HG03432 (cell line): ENCODE measurements at regions not wholly inside any gene's neighbourhood (a gene's known extent, or its start where the extent isn't known, plus 50 kb on each side); places are given as distances from the start of the nearest gene placed in this dataset.

Experiments used
- ATAC-seq: cut with Tn5 transposase; IDR thresholded peaks from one replicate; pipeline ENCODE4 v1.9.1; 2021; ENCODE audit warnings: mild to moderate bottlenecking, moderate library complexity; ENCODE audit not compliant: unreplicated experiment

DNA sequence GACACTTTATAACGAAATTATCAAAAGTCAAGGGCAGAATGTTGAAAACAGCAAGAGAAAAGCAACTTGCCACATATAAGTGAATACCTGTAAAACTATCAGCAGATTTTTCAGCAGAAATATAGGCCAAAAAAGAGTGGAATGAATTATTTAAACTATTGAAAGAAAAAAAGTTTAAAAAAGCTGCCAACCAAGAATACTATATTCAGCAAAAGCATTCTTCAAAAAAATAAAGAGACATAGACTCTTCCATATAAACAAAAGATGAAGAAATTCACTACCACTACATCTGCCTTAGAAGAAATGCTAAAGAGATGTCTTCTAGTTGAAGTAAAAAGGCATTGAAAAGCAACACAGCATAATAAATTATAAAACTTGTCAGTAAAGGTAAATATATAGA is 80.6 kb upstream of the CPNE8 start:
- ATAC-seq = no peak

GRCh38 chr12:38984388-38984787 is 79.0 kb upstream of the CPNE8 start:
- no peak for ATAC-seq

DNA sequence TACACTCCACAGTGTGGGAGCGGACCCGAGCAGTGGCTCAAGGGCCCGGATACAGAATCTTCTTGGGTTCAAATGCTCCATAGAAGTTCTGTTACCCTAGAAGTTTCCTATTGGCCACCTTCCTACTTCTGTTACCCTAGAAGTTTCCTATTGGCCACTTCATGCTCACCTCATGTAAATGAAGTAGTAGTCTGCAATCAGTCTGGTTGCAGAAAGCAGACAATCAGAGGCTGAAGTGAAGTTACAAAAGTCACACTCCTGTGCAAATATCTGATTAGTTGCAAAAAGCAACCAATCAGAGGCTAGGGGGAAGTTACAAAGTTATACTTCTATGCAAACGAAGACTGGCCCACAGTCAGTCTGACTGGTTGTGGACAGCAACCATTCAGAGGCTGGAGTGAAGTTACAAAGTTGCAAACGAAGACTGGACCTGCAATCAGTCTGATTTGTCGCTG is 77.8 kb upstream of the CPNE8 start:
- no peak for ATAC-seq

DNA sequence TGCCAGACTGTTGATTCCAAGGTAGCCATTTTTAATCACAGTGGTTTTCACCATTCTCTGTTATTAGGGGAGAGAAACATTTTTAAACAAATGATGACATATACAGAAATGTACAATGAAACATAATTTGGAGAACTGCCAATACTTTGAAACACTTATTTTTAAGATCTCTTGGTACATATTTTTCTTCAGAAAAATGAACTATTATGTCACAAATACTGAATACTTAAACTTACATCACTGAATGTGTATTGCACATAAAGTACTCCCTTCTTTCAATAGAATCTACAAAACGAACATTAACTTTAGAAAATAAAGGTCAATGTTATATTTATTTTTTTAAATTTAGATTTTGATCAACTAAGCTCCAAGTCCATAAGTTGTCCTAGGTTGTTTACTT is 71.7 kb upstream of the CPNE8 start:
- ATAC-seq = no peak

DNA sequence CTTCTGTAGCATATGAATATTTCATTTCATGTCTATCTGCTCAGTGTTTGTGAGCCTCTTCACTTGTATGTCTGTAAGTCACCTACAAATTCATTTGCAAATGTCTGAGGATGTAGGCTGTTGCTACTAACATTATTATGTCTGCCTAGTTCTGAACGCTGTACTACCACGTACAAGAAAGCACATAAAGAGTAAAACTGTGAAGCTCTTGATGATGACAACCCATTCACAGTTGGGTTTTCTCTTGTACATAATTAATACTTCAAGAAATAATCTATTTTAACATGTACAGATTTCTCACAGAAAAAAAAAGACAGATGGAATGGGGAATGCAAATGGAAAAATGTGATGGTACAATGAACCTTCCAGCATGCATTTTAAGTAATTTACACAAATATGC is 64.3 kb upstream of the CPNE8 start:
- no peak for ATAC-seq

GRCh38 chr12:38961683-38962082 is 56.3 kb upstream of the CPNE8 start:
- no peak for ATAC-seq

- no peak for ATAC-seq
These were observed 55.6 kb upstream of the CPNE8 start for GRCh38 chr12:38961012-38961411.

DNA sequence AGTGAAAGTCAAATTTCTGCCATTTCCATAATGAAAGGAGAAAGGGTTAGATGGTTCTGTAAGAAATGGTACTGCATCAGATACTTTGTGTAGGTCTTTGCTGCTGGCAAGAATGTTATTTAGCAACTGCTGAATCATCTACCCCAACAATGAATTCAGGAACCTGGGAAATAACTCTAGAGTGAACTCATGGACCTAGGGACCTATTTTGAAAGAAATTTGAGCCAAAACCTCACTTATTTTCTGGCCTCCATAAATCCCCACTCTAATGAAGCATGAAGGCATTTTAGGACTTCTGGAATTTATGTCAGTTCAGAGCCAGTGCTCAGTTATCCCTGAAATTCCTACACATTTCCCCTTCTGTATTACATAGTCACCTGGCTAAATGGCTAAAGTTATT is 50.9 kb upstream of the CPNE8 start:
- no peak for ATAC-seq
